A549 (cell line): ENCODE measurements at regions not wholly inside any gene's neighbourhood (a gene's known extent, or its start where the extent isn't known, plus 50 kb on each side); places are given as distances from the start of the nearest gene placed in this dataset.

Experiments used
- ATAC-seq, 2 experiments: fragments of 200-7000 bp in 1 of 2; fragments of >200 bp in 1 of 2; cut with Nextera tagmentation in 1 of 2; cut with Tn5 transposase in 1 of 2; 3 replicates each; pipeline versions ENCODE4 v1.8.0 to v1.9.1; 2018 to 2020; ENCODE audit warnings: mild to moderate bottlenecking in 1 of 2, moderate library complexity in 1 of 2
- CTCF ChIA-PET: fragments of 300-600 bp; sonication (Branson Sonifier 250); formaldehyde crosslinking; extraction: SDS; loops from one replicate; lab custom pipeline; 2021; ENCODE audit warnings: antibody characterized with exemption, inconsistent platforms; lab: Yijun Ruan, JAX
- POLR2A ChIA-PET: fragments of 350-600 bp; formaldehyde crosslinking; extraction: SDS; loops from one replicate; lab custom pipeline; 2021; ENCODE audit warnings: antibody characterized with exemption, inconsistent platforms; lab: Yijun Ruan, JAX
- DNase-seq, 2 experiments: peaks; one replicate each; pipeline versions ENCODE4 v3.0.0 to v3.0.0-alpha.2; 2011 to 2016; ENCODE audit warnings: low read depth in 1 of 2, low spot score in 1 of 2
- FAIRE-seq: peaks from 2 replicates; lab custom pipeline; 2011; peaks lifted over from hg19 to GRCh38; lab: Jason Lieb, UNC
- H3K27ac ChIP-seq, 2 experiments: fragments of >200 bp; sonication (Bioruptor Twin); formaldehyde crosslinking; 3 replicates each; pipeline ENCODE4 v1.5.1; 2016 to 2017
- H3K4me1 ChIP-seq: fragments of >200 bp; sonication (Bioruptor Twin); formaldehyde crosslinking; 3 replicates; pipeline ENCODE4 v1.6.1; 2016
- H3K4me2 ChIP-seq: fragments of >200 bp; sonication (Bioruptor Twin); formaldehyde crosslinking; 3 replicates; pipeline ENCODE4 v1.6.1; 2016
- H3K4me3 ChIP-seq: fragments of >200 bp; sonication (Bioruptor Twin); formaldehyde crosslinking; 3 replicates; pipeline ENCODE4 v1.5.1; 2016
- H3K9me3 ChIP-seq: fragments of >200 bp; sonication (Bioruptor Twin); formaldehyde crosslinking; 3 replicates; pipeline ENCODE4 v1.6.1; 2016
- CHD2 ChIP-seq: fragments of 150-350 bp; IDR thresholded peaks from 2 replicates; pipeline ENCODE4 v1.6.1; 2014; ENCODE audit warnings: low read length; ENCODE audit not compliant: partially characterized antibody
- EHF ChIP-seq: fragments of 250-450 bp; sonication (Bioruptor Pico); IDR thresholded peaks from 2 replicates; pipeline ENCODE4 v1.5.0; 2020; ENCODE audit warnings: mild to moderate bottlenecking
- FOSB ChIP-seq: fragments of 250-450 bp; sonication (Bioruptor Pico); IDR thresholded peaks from 2 replicates; pipeline ENCODE4 v1.5.0; 2020; ENCODE audit warnings: mild to moderate bottlenecking, moderate library complexity
- FOSL2 ChIP-seq, 2 experiments: fragments of 450-650 bp in 1 of 2; fragments of >200 bp in 1 of 2; sonication (Bioruptor Twin) in 1 of 2; formaldehyde crosslinking; IDR thresholded peaks; 2 replicates each; pipeline versions ENCODE4 v1.5.0 to v1.6.1; 2016 to 2020; ENCODE audit warnings: mild to moderate bottlenecking in 1 of 2, moderate library complexity in 1 of 2
- FOXS1 ChIP-seq: fragments of 250-450 bp; sonication (Bioruptor Pico); IDR thresholded peaks from 2 replicates; pipeline ENCODE4 v1.5.0; 2020; ENCODE audit warnings: mild to moderate bottlenecking, moderate library complexity
- HDAC2 ChIP-seq: fragments of 200-600 bp; sonication (generic); IDR thresholded peaks from 2 replicates; pipeline ENCODE4 v1.6.1; 2016
- HEYL ChIP-seq: fragments of 250-450 bp; sonication (Bioruptor Pico); IDR thresholded peaks from 2 replicates; pipeline ENCODE4 v1.8.0; 2021; ENCODE audit warnings: mild to moderate bottlenecking, moderate library complexity
- HOXA7 ChIP-seq: fragments of 250-450 bp; sonication (Bioruptor Pico); IDR thresholded peaks from 2 replicates; pipeline ENCODE4 v1.5.0; 2020; ENCODE audit warnings: mild to moderate bottlenecking, moderate library complexity
- HOXB13 ChIP-seq: fragments of 250-450 bp; sonication (Bioruptor Pico); IDR thresholded peaks from 2 replicates; pipeline ENCODE4 v1.5.0; 2020; ENCODE audit warnings: low read depth, mild to moderate bottlenecking, moderate library complexity
- HOXB5 ChIP-seq: fragments of 250-450 bp; sonication (Bioruptor Pico); IDR thresholded peaks from 2 replicates; pipeline ENCODE4 v1.5.0; 2020; ENCODE audit warnings: mild to moderate bottlenecking, moderate library complexity
- JUN ChIP-seq, 2 experiments: fragments of >200 bp; sonication (Bioruptor Twin); formaldehyde crosslinking; IDR thresholded peaks; 2 replicates in 1 of 2; 3 replicates in 1 of 2; pipeline ENCODE4 v1.6.1; 2016 to 2017
- KDM5A ChIP-seq: fragments of 200-600 bp; sonication (generic); IDR thresholded peaks from 2 replicates; pipeline ENCODE4 v1.6.1; 2016; ENCODE audit warnings: antibody characterized with exemption, mild to moderate bottlenecking
- MAFK ChIP-seq: fragments of 450-650 bp; IDR thresholded peaks from 2 replicates; pipeline ENCODE4 v1.6.1; 2014; ENCODE audit not compliant: partially characterized antibody
- MAZ ChIP-seq: fragments of 150-350 bp; IDR thresholded peaks from 2 replicates; pipeline ENCODE4 v1.6.1; 2014; ENCODE audit warnings: antibody characterized with exemption, low read depth, low read length, borderline replicate concordance
- NPAS2 ChIP-seq: fragments of 250-450 bp; sonication (Bioruptor Pico); IDR thresholded peaks from 2 replicates; pipeline ENCODE4 v1.8.0; 2022; ENCODE audit warnings: mild to moderate bottlenecking, moderate library complexity, borderline replicate concordance
- NR3C1 ChIP-seq: fragments of >200 bp; sonication (Bioruptor Twin); formaldehyde crosslinking; IDR thresholded peaks from 3 replicates; pipeline ENCODE4 v1.6.1; 2017
- PHF8 ChIP-seq: fragments of 200-600 bp; sonication (generic); IDR thresholded peaks from 2 replicates; pipeline ENCODE4 v1.6.1; 2016; ENCODE audit warnings: low read depth, mild to moderate bottlenecking, antibody characterized with exemption, moderate library complexity, borderline replicate concordance
- RARB ChIP-seq: fragments of 250-450 bp; sonication (Bioruptor Pico); IDR thresholded peaks from 2 replicates; pipeline ENCODE4 v1.8.0; 2021; ENCODE audit warnings: mild to moderate bottlenecking, moderate library complexity
- RFX5 ChIP-seq: fragments of 450-650 bp; IDR thresholded peaks from 2 replicates; pipeline ENCODE4 v1.7.1; 2014; ENCODE audit warnings: antibody characterized with exemption, mild to moderate bottlenecking, moderate library complexity
- RNF2 ChIP-seq: fragments of 200-600 bp; sonication (generic); IDR thresholded peaks from 2 replicates; pipeline ENCODE4 v1.6.1; 2016; ENCODE audit warnings: low read depth, mild to moderate bottlenecking, antibody characterized with exemption, moderate library complexity, borderline replicate concordance
- SMC3 ChIP-seq: fragments of >200 bp; sonication (Bioruptor Twin); formaldehyde crosslinking; IDR thresholded peaks from 3 replicates; pipeline ENCODE4 v1.6.1; 2018; ENCODE audit warnings: inconsistent platforms
- SREBF2 ChIP-seq: fragments of 450-650 bp; IDR thresholded peaks from 2 replicates; pipeline ENCODE4 v1.6.1; 2014; ENCODE audit warnings: mild to moderate bottlenecking, moderate library complexity
- USF2 ChIP-seq: fragments of 450-650 bp; IDR thresholded peaks from 2 replicates; pipeline ENCODE4 v1.6.1; 2014; ENCODE audit warnings: antibody characterized with exemption
- ZC3H11A ChIP-seq: fragments of 450-650 bp; IDR thresholded peaks from 2 replicates; pipeline ENCODE4 v1.6.1; 2014; ENCODE audit warnings: antibody characterized with exemption, mild to moderate bottlenecking
- ZFP36 ChIP-seq: fragments of 450-650 bp; IDR thresholded peaks from 2 replicates; pipeline ENCODE4 v1.6.1; 2014; ENCODE audit warnings: borderline replicate concordance; ENCODE audit not compliant: partially characterized antibody
- ZNF302 ChIP-seq: fragments of 250-450 bp; sonication (Bioruptor Pico); IDR thresholded peaks from 2 replicates; pipeline ENCODE4 v1.9.0; 2021; ENCODE audit warnings: inconsistent platforms, mild to moderate bottlenecking, moderate library complexity
- ZSCAN20 ChIP-seq: fragments of 250-450 bp; sonication (Bioruptor Pico); IDR thresholded peaks from 2 replicates; pipeline ENCODE4 v1.8.0; 2022; ENCODE audit warnings: mild to moderate bottlenecking, moderate library complexity
- WGBS: methylation state at CpG from one replicate; pipeline ENCODE4 v1.1.6; 2017; ENCODE audit errors: missing lambda C conversion rate; 5-methylcytosine and 5-hydroxymethylcytosine counted together
- TF ChIP-seq, protein P1 (sequence below): fragments of 250-450 bp; sonication (Bioruptor Pico); IDR thresholded peaks from 2 replicates; pipeline ENCODE4 v1.5.0; 2021; ENCODE audit warnings: mild to moderate bottlenecking, moderate library complexity, borderline replicate concordance
- TF ChIP-seq, protein P2 (sequence below): fragments of 250-450 bp; sonication (Bioruptor Pico); IDR thresholded peaks from 2 replicates; pipeline ENCODE4 v1.5.0; 2020; ENCODE audit warnings: low read depth, mild to moderate bottlenecking, moderate library complexity
- TF ChIP-seq, protein P3 (sequence below): fragments of >200 bp; sonication (Bioruptor Twin); formaldehyde crosslinking; IDR thresholded peaks from 2 replicates; pipeline ENCODE4 v1.6.1; 2016

DNA sequence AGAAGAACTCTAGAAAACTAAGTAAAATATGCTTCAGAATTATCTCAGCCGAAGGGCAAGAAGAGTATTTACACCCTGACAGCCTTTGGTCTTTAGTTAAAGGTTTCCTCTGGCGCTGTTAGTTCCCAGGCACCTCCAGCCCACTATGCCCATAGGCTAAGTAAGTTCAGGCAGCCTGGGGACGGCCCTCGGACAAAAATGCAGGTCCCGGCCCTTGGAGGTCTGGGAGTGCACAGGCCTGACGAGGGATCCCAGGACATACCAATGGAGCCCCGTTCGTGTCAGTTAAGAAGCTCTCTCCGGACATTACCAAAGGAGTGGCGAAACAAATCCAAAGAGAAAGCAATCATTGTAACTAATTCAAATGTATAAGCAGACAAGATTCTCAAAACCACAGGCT lies 311.8 kb downstream of the CD83 start:
- CTCF ChIA-PET = no interaction called here
- no peak overlapping the region for H3K4me2 ChIP-seq
- 85% methylated on average over 10 of the region's 10 CpGs for WGBS
- no peak overlapping the region for H3K4me3 ChIP-seq
- no peak for DNase-seq
- no peak overlapping the region for H3K27ac ChIP-seq
- no peak for TF ChIP-seq NPAS2 (CRISPR knock-in tag)
- TF ChIP-seq, protein P1, sequence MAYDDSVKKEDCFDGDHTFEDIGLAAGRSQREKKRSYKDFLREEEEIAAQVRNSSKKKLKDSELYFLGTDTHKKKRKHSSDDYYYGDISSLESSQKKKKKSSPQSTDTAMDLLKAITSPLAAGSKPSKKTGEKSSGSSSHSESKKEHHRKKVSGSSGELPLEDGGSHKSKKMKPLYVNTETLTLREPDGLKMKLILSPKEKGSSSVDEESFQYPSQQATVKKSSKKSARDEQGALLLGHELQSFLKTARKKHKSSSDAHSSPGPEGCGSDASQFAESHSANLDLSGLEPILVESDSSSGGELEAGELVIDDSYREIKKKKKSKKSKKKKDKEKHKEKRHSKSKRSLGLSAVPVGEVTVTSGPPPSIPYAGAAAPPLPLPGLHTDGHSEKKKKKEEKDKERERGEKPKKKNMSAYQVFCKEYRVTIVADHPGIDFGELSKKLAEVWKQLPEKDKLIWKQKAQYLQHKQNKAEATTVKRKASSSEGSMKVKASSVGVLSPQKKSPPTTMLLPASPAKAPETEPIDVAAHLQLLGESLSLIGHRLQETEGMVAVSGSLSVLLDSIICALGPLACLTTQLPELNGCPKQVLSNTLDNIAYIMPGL (CRISPR knock-in tag) = no peak
- no peak for TF ChIP-seq FOSB (CRISPR knock-in tag)
- TF ChIP-seq FOSL2 (IDR thresholded peaks at IDR 0.05) = no peak
- no peak for TF ChIP-seq FOSL2 (CRISPR knock-in tag; IDR thresholded peaks at IDR 0.05)
- TF ChIP-seq, protein P2, sequence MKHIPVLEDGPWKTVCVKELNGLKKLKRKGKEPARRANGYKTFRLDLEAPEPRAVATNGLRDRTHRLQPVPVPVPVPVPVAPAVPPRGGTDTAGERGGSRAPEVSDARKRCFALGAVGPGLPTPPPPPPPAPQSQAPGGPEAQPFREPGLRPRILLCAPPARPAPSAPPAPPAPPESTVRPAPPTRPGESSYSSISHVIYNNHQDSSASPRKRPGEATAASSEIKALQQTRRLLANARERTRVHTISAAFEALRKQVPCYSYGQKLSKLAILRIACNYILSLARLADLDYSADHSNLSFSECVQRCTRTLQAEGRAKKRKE (CRISPR knock-in tag) = no peak
- no peak for TF ChIP-seq HOXA7
- TF ChIP-seq RARB = no peak
- no peak for TF ChIP-seq RNF2
- TF ChIP-seq ZC3H11A = no peak
- no peak for TF ChIP-seq ZSCAN20 (CRISPR knock-in tag)
- TF ChIP-seq JUN (IDR thresholded peaks at IDR 0.05) = no peak
- TF ChIP-seq RFX5 = no peak
- TF ChIP-seq EHF (CRISPR knock-in tag) = no peak
- TF ChIP-seq ZFP36 = no peak
- TF ChIP-seq, all 56 proteins: peak for 0
- ATAC-seq (no peak), FAIRE-seq (no peak)
- Histone ChIP-seq H3K4me1 (no peaks in the 10 kb centered on the region), H3K9me3 (no peaks in the 10 kb centered on the region)
- POLR2A ChIA-PET = no interaction called here

DNA sequence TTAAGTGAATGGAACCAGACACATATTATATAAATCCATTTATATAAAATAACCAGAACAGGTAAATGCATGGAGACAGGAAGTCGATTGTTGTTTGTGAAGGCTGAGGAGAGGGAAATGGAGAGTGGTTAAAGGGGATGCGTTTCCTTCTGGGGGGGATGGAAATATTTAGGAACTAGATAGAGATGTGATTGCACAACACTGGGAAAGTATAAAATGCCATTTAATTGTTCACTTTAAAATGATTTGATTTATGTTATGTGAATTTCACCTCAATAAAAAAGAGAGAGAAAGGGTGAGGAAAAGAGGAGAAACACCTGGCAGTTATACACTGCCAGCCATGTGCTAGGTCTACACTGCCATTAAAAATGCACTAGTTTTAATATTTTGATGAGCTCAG lies 312.6 kb downstream of the CD83 start:
- H3K4me1 ChIP-seq = no peaks in the 10 kb centered on the region
- no peak overlapping the region for H3K4me2 ChIP-seq
- ATAC-seq (no peak), DNase-seq (no peak), FAIRE-seq (no peak)
- no peak overlapping the region for H3K4me3 ChIP-seq
- no peak overlapping the region for H3K27ac ChIP-seq
- no peaks in the 10 kb centered on the region for H3K9me3 ChIP-seq
- TF ChIP-seq HDAC2 (no peak), CHD2 (no peak), ZFP36 (no peak), KDM5A (no peak), SMC3 (no peak)
- TF ChIP-seq, protein P3, sequence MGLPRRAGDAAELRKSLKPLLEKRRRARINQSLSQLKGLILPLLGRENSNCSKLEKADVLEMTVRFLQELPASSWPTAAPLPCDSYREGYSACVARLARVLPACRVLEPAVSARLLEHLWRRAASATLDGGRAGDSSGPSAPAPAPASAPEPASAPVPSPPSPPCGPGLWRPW = no peak
- POLR2A ChIA-PET = no interaction called here
- CTCF ChIA-PET = interaction anchor here (0.7 kb wide), 1 partner anchor 35 kb away, joined by 3 read pairs; no protein-coding TSS in a partner anchor
- 71% methylated on average over 2 of the region's 2 CpGs for WGBS

DNA sequence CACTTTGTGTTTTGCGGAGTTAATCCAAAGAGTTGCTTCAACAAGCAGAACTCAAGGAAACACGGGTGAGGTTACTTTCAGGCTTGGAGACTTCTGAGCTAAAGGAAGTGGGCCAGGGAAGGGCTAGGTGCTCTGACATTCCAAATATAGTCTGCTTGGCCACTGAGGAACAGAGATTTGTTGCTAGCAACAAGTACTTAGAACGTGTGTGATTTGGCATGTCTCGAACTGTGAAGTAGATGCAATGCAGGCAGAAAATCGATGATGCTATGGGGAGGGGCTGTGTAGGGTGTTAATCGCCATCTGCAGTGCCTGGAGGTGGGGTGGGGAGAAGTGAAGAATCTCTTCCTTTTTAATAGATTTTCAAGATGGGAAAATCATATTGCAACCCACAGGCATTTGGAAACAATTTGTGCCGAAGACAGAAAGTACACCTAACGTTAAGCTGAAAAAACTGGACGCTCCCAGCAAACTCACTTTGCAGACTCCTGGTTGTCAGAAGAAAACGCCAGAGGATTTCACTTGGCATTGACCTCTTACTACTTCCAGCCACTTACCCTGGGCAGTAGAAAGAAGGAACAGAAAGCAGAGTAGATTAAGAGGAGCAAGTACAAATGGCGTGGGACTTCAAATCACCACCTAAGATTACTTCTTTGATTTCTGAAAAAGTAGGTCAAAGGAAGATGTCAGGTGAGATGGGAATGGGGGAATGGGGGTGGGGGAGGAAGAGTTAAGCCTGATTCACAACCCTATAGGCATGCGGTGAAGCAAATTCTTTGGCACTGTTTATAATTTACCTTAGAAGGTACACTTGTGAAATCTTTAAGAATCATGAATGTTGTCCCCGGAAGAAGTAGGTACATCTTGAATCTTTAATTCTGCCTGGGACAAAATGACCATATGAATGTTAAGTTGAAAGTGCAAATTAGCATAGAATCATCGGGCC lies 314.1 kb downstream of the CD83 start:
- ATAC-seq (no peak), FAIRE-seq (no peak), DNase-seq (no peak)
- no peak overlapping the region for H3K4me2 ChIP-seq
- ChIA-PET POLR2A (no interaction called here), CTCF (no interaction called here)
- H3K4me1 ChIP-seq = no peaks in the 10 kb centered on the region
- TF ChIP-seq EHF (CRISPR knock-in tag) (no peak), HDAC2 (no peak), ZSCAN20 (CRISPR knock-in tag) (no peak), NR3C1 (no peak), FOXS1 (CRISPR knock-in tag) (no peak), HEYL (CRISPR knock-in tag) (no peak), PHF8 (no peak), ZNF302 (CRISPR knock-in tag) (no peak), HOXB5 (CRISPR knock-in tag) (no peak), HOXB13 (CRISPR knock-in tag) (no peak), MAFK (no peak), USF2 (no peak), MAZ (no peak), SREBF2 (no peak)
- no peak overlapping the region for H3K27ac ChIP-seq
- H3K4me3 ChIP-seq = no peak overlapping the region
- H3K9me3 ChIP-seq = no peaks in the 10 kb centered on the region
- WGBS = 73% methylated on average over 14 of the region's 14 CpGs
